GM12878 (cell line): ENCODE measurements at regions not wholly inside any gene's neighbourhood (a gene's known extent, or its start where the extent isn't known, plus 50 kb on each side); places are given as distances from the start of the nearest gene placed in this dataset.

Source experiments
- ATAC-seq: fragments of 200-7000 bp; cut with Tn5 transposase; 3 replicates; pipeline ENCODE4 v1.9.1; 2020; ENCODE audit warnings: mild to moderate bottlenecking, moderate library complexity
- BruUV-seq: library from RNA; stranded (reverse); fragments of 400-500 nt; replicated peaks from 2 replicates; lab custom pipeline; 2021; lab: Mats Ljungman, UMichigan
- CTCF ChIA-PET: fragments of 300-600 bp; sonication (Branson Sonifier 250); formaldehyde crosslinking; extraction: SDS; loops from one replicate; lab custom pipeline; 2021; ENCODE audit warnings: inconsistent platforms; lab: Yijun Ruan, JAX
- POLR2A ChIA-PET: fragments of 350-600 bp; formaldehyde crosslinking; extraction: SDS; loops from one replicate; lab custom pipeline; 2021; ENCODE audit warnings: inconsistent platforms; lab: Charles Lee
- RAD21 ChIA-PET: fragments of 300-600 bp; sonication (Branson Sonifier 250); formaldehyde crosslinking; loops from one replicate; lab custom pipeline; 2023; ENCODE audit warnings: antibody characterized with exemption; ENCODE audit not compliant: unreplicated experiment; lab: Charles Lee
- SMC1A ChIA-PET: fragments of 300-600 bp; sonication (Branson Sonifier 250); formaldehyde crosslinking; loops from one replicate; lab custom pipeline; 2023; ENCODE audit not compliant: unreplicated experiment, uncharacterized antibody; lab: Charles Lee
- DNase-seq: peaks from one replicate; pipeline ENCODE4 v3.0.0-alpha.2; 2011; ENCODE audit warnings: low read depth, low spot score
- FAIRE-seq: peaks from 3 replicates; lab custom pipeline; 2011; peaks lifted over from hg19 to GRCh38; lab: Jason Lieb, UNC
- H2AFZ ChIP-seq: 2 replicates; pipeline ENCODE4 v1.6.0; 2011; ENCODE audit warnings: low read depth, low read length, control low read depth; ENCODE audit not compliant: control insufficient read depth
- H3K27ac ChIP-seq: 2 replicates; pipeline ENCODE4 v1.5.1; 2011; ENCODE audit warnings: control low read depth; ENCODE audit not compliant: control insufficient read depth, insufficient read depth
- H3K27me3 ChIP-seq, 2 experiments: replicated peaks in 1 of 2; 2 replicates each; pipeline versions ENCODE4 v1.6.0 to v1.6.1; 2011; ENCODE audit warnings: low read length in 1 of 2; ENCODE audit not compliant: control insufficient read depth in 2 of 2, insufficient read depth in 2 of 2
- H3K36me3 ChIP-seq, 2 experiments: 2 replicates each; pipeline ENCODE4 v1.5.1; 2011; ENCODE audit warnings: low read length in 1 of 2; ENCODE audit not compliant: control insufficient read depth in 2 of 2, insufficient read depth in 2 of 2
- H3K4me1 ChIP-seq: 2 replicates; pipeline ENCODE4 v1.6.1; 2011; ENCODE audit warnings: mild to moderate bottlenecking, low read length, moderate library complexity, mixed read lengths; ENCODE audit not compliant: control insufficient read depth, insufficient read depth
- H3K4me2 ChIP-seq: 2 replicates; pipeline ENCODE4 v1.6.0; 2011; ENCODE audit warnings: control low read depth; ENCODE audit not compliant: control insufficient read depth, insufficient read depth
- H3K4me3 ChIP-seq: fragments of 200-600 bp; sonication (generic); 2 replicates; pipeline ENCODE4 v1.5.1; 2016
- H3K79me2 ChIP-seq: 2 replicates; pipeline ENCODE4 v1.6.0; 2011; ENCODE audit warnings: low read length; ENCODE audit not compliant: control insufficient read depth, insufficient read depth
- H3K9ac ChIP-seq: 2 replicates; pipeline ENCODE4 v1.8.0; 2011; ENCODE audit warnings: low read length, control low read depth, mixed read lengths; ENCODE audit not compliant: control insufficient read depth, insufficient read depth
- H3K9me3 ChIP-seq: replicated peaks from 3 replicates; pipeline ENCODE4 v1.5.1; 2011; ENCODE audit warnings: mild to moderate bottlenecking, low read length; ENCODE audit not compliant: control insufficient read depth, insufficient read depth
- H4K20me1 ChIP-seq: 2 replicates; pipeline ENCODE4 v1.6.0; 2011; ENCODE audit not compliant: control insufficient read depth, insufficient read depth
- CBX5 ChIP-seq: sonication (generic); IDR thresholded peaks from 2 replicates; pipeline ENCODE4 v1.6.1; 2016; ENCODE audit warnings: low read depth, moderate library complexity, mild to moderate bottlenecking, inconsistent platforms
- CREM ChIP-seq: IDR thresholded peaks from 2 replicates; pipeline ENCODE4 v1.6.1; 2014; ENCODE audit warnings: antibody characterized with exemption, low read depth
- EGR1 ChIP-seq, 2 experiments: IDR thresholded peaks; 1 replicate in 1 of 2; 2 replicates in 1 of 2; pipeline ENCODE4 v1.6.1; 2011 to 2012; ENCODE audit warnings: low read depth in 2 of 2, low read length in 2 of 2, borderline replicate concordance in 1 of 2, mild to moderate bottlenecking in 1 of 2, moderate library complexity in 1 of 2
- FOXK2 ChIP-seq: fragments of 450-650 bp; IDR thresholded peaks from 2 replicates; pipeline ENCODE4 v1.6.1; 2017; ENCODE audit warnings: mild to moderate bottlenecking, moderate library complexity
- HDAC6 ChIP-seq: fragments of 200-600 bp; sonication (generic); IDR thresholded peaks from one replicate; pipeline ENCODE4 v1.8.0; 2017; ENCODE audit warnings: antibody characterized with exemption; ENCODE audit not compliant: unreplicated experiment
- MEF2B ChIP-seq: fragments of 450-650 bp; IDR thresholded peaks from 2 replicates; pipeline ENCODE4 v1.6.1; 2018; ENCODE audit warnings: mild to moderate bottlenecking, moderate library complexity; ENCODE audit not compliant: partially characterized antibody, poor library complexity, severe bottlenecking
- MXI1 ChIP-seq: fragments of 150-350 bp; IDR thresholded peaks from 2 replicates; pipeline ENCODE4 v1.6.1; 2011; ENCODE audit warnings: low read depth, mild to moderate bottlenecking, inconsistent platforms, low read length, improper control_type of control experiment
- NR2F1 ChIP-seq: fragments of 450-650 bp; conservative IDR thresholded peaks from 2 replicates; pipeline ENCODE4 v1.6.1; 2017; ENCODE audit warnings: mild to moderate bottlenecking
- POLR2AphosphoS5 ChIP-seq: IDR thresholded peaks from 2 replicates; pipeline ENCODE4 v1.6.1; 2011; ENCODE audit warnings: mild to moderate bottlenecking, low read length, inconsistent platforms
- PRDM15 ChIP-seq: fragments of 450-650 bp; formaldehyde crosslinking; IDR thresholded peaks from 2 replicates; pipeline ENCODE4 v1.4.0; 2020; ENCODE audit warnings: mild to moderate bottlenecking, moderate library complexity
- RCOR1 ChIP-seq: conservative IDR thresholded peaks from 2 replicates; pipeline ENCODE4 v1.6.1; 2012; ENCODE audit warnings: low read depth, low read length, improper control_type of control experiment
- RELB ChIP-seq: fragments of 450-650 bp; IDR thresholded peaks from 2 replicates; pipeline ENCODE4 v1.6.1; 2017; ENCODE audit warnings: low read depth, mild to moderate bottlenecking, moderate library complexity
- RFX5 ChIP-seq: IDR thresholded peaks from 2 replicates; pipeline ENCODE4 v1.6.1; 2011; ENCODE audit warnings: low read depth, low read length, improper control_type of control experiment
- SPI1 ChIP-seq: IDR thresholded peaks from 2 replicates; pipeline ENCODE4 v1.6.1; 2011; ENCODE audit warnings: low read depth, mild to moderate bottlenecking, low read length, moderate library complexity, borderline replicate concordance; ENCODE audit not compliant: insufficient read depth
- SUPT20H ChIP-seq: IDR thresholded peaks from 2 replicates; pipeline ENCODE4 v1.6.1; 2011; ENCODE audit warnings: low read depth, mild to moderate bottlenecking, low read length, moderate library complexity, borderline replicate concordance; ENCODE audit not compliant: control insufficient read depth
- TCF12 ChIP-seq: IDR thresholded peaks from 2 replicates; pipeline ENCODE4 v1.6.1; 2011; ENCODE audit warnings: low read depth, mild to moderate bottlenecking, low read length
- TCF3 ChIP-seq: IDR thresholded peaks from 2 replicates; pipeline ENCODE4 v1.6.1; 2012; ENCODE audit warnings: low read depth, mild to moderate bottlenecking, low read length, borderline replicate concordance; ENCODE audit not compliant: insufficient read depth
- TCF7 ChIP-seq: IDR thresholded peaks from 2 replicates; pipeline ENCODE4 v1.6.1; 2014; ENCODE audit warnings: antibody characterized with exemption, borderline replicate concordance
- YBX1 ChIP-seq: fragments of 450-650 bp; IDR thresholded peaks from 2 replicates; pipeline ENCODE4 v1.6.1; 2016; ENCODE audit warnings: antibody characterized with exemption
- ZBED1 ChIP-seq: IDR thresholded peaks from 2 replicates; pipeline ENCODE4 v1.6.1; 2016; ENCODE audit warnings: borderline replicate concordance
- WGBS: methylation state at CpG from one replicate; pipeline ENCODE4 v1.1.6; 2016; ENCODE audit warnings: low lambda C conversion rate; ENCODE audit not compliant: insufficient replicate concordance, insufficient coverage; ENCODE audit errors: missing lambda C conversion rate; 5-methylcytosine and 5-hydroxymethylcytosine counted together
- in situ Hi-C: fragments of 300-500 bp; cut with MboI; formaldehyde crosslinking; loops from 9 replicates; pipeline ENCODE4 v1.14.3; 2018; ENCODE audit warnings: mixed read lengths
- intact Hi-C: fragments of 100-400 bp; cut with micrococcal nuclease; formaldehyde crosslinking; loops from one replicate; pipeline ENCODE4 v1.14.2; 2022; ENCODE audit not compliant: unreplicated experiment

- H3K27me3 ChIP-seq, result peaks cover 0 to 2% of the 10 kb centered on the region in 2 experiments; a peak in 1 of 4 replicates
- 3% methylated on average over 2 of the region's 2 CpGs for WGBS
- no peak overlapping the region for H3K9ac ChIP-seq
- FAIRE-seq (no peak), ATAC-seq (no peak)
- ChIA-PET SMC1A (interaction anchor here (0.7 to 1.5 kb wide), 4 partner anchors 9 to 22 kb away, joined by 3 to 5 read pairs (median 4); no protein-coding TSS in a partner anchor), RAD21 (no interaction called here)
- H3K9me3 ChIP-seq, result no peaks in the 10 kb centered on the region
- H3K36me3 ChIP-seq, result no peaks in the 10 kb centered on the region
- intact Hi-C loops, result no loop called here
- no peak overlapping the region for H3K4me3 ChIP-seq
- in situ Hi-C loops, result no loop called here
- no peak overlapping the region for H3K4me2 ChIP-seq
- H4K20me1 ChIP-seq, result no peaks in the 10 kb centered on the region
- TF ChIP-seq MXI1, result no peak
- no peak for TF ChIP-seq CREM
- TF ChIP-seq YBX1, result no peak
- TF ChIP-seq CBX5, result no peak
- TF ChIP-seq RELB, result no peak
- TF ChIP-seq PRDM15 (CRISPR knock-in tag), result no peak
- no peak for TF ChIP-seq TCF12
- no peak for TF ChIP-seq MEF2B
- TF ChIP-seq RCOR1, result no peak
- no peak for TF ChIP-seq EGR1 (IDR thresholded peaks at IDR 0.05; ENCODE audit: borderline replicate concordance in 1 of 2, low read depth in 2 of 2, low read length in 2 of 2)
- TF ChIP-seq POLR2AphosphoS5, result no peak
- TF ChIP-seq ZBED1, result no peak
- TF ChIP-seq SPI1, result no peak
- no peak for TF ChIP-seq SUPT20H
- no peak for TF ChIP-seq TCF3
- no peak for TF ChIP-seq RFX5
- no peak for TF ChIP-seq TCF7
- no peak for TF ChIP-seq HDAC6
- TF ChIP-seq FOXK2, result no peak
- no peak for TF ChIP-seq NR2F1
- TF ChIP-seq, all 136 proteins: peak for 0
- H3K27ac ChIP-seq, result no peak overlapping the region
- CTCF ChIA-PET, result interaction anchor here (0.8 kb wide), 2 partner anchors 22 to 528 kb away, joined by 3 to 4 read pairs; no protein-coding TSS in a partner anchor
- no TSS peak for BruUV-seq
- no peaks in the 10 kb centered on the region for H3K79me2 ChIP-seq
- H3K4me1 ChIP-seq, result no peaks in the 10 kb centered on the region
- POLR2A ChIA-PET, result no interaction called here
- DNase-seq, result no peak
- H2AFZ ChIP-seq, result no peak overlapping the region
Observed at GRCh38 chr4:138658518-138658917, 357.1 kb upstream of the NOCT start.
